ENCODE measurements at regions not wholly inside any gene's neighbourhood (a gene's known extent, or its start where the extent isn't known, plus 50 kb on each side); places are given as distances from the start of the nearest gene placed in this dataset.

DNA sequence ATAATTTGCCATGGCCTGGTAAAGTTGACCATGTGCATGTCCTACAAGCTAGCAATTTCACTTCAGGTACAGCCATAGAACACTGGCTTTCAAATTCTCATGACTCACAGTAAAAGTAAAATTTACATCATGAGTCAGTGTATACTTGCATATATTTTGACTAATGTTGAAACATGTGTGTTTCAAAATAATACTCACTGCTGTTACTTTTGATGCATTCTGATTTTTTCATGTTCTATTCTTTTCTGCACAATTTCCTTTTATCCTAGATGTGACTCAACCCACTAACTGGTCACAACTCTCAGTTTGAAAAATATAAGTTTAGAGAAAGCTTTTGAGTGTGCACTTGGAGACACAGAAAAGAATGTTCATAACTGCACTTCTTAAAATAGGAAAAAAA is 365.7 kb downstream of the FGF13 start:
- no peak for DNase-seq

GRCh38 chrX:138349351-138349750 is 362.2 kb downstream of the FGF13 start:
- DNase-seq, result no peak

GRCh38 chrX:138378876-138379275 is 332.6 kb downstream of the FGF13 start:
- no peak for DNase-seq

DNA sequence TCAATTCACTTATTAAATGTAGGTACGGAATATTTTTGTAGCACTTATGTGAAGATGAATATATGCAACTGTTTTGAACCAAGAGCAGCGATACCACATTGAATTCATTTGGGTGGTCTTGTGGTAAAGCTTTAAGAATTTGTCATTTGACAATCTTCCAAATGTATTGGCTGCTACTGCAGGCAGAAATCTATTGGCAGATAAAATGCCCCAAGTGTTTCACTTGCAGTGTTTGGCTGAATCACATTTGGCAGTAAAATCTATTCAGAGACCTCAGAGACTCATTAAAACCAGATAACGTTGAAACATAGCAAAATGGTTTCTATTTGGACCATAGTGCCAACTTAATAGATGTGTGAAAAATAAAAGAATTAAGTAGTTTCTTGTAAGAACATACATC is 303.4 kb downstream of the FGF13 start:
- no peak for DNase-seq

DNA sequence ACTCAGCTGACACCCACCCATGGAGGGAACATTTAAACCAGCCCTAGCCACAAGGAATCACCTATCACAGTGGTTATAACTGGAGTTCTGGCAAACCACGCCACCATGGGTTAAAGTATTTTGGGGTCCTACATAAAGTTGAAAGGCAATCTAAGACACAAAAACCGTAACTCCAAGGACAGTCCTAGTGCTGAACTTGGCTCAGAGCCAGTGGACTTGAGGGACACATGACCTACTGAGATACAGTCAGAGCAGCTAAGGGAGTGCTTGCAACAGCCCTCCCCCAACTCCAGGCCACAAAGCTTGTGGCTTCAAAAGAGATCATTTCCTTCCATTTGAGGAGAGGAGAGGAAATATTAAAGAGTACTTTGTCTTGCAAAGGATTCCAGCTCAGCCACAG is 300.5 kb downstream of the FGF13 start:
- no peak for DNase-seq

Measured in NCI-H2107 (cell line).